ENCODE measurements at regions not wholly inside any gene's neighbourhood (a gene's known extent, or its start where the extent isn't known, plus 50 kb on each side); places are given as distances from the start of the nearest gene placed in this dataset.

DNA sequence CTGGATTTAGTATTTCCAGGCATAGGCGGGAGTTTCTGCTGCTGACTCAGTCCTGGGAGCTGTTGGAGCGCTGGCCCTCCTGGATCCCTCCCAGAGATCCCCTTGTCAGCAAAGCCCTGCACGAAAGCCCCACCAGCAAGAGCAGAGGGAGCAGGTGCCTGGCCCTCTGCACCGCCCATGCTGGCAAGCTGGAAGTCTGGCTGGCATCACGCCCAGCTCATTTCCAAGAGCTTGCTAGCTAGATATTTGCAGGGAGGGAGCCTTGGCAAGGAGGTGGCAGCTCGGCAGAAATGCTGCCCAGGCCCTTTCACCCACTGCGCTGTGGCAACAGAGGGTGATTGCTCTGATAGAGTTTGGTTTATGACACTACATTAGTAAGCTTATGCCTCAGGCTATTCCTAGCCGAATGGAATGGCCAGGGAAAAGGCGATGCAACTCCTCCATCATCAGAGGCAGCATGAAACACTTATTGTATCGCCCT, 193.9 kb downstream of the EMP1 start:
- Mint-ChIP-seq H3K27ac (no peak overlapping the region), H3K4me1 (ENCODE audit: low read depth) (no peaks in the 10 kb centered on the region), H3K4me3 (no peak overlapping the region), H3K9me3 (no peaks in the 10 kb centered on the region), H3K27me3 (ENCODE audit: insufficient read depth) (no peaks in the 10 kb centered on the region; the same call in 1 of the 2 replicates), H3K36me3 (ENCODE audit: low read depth) (no peaks in the 10 kb centered on the region)
- DNase-seq = peak; percentile 16
- TF ChIP-seq, protein P1, sequence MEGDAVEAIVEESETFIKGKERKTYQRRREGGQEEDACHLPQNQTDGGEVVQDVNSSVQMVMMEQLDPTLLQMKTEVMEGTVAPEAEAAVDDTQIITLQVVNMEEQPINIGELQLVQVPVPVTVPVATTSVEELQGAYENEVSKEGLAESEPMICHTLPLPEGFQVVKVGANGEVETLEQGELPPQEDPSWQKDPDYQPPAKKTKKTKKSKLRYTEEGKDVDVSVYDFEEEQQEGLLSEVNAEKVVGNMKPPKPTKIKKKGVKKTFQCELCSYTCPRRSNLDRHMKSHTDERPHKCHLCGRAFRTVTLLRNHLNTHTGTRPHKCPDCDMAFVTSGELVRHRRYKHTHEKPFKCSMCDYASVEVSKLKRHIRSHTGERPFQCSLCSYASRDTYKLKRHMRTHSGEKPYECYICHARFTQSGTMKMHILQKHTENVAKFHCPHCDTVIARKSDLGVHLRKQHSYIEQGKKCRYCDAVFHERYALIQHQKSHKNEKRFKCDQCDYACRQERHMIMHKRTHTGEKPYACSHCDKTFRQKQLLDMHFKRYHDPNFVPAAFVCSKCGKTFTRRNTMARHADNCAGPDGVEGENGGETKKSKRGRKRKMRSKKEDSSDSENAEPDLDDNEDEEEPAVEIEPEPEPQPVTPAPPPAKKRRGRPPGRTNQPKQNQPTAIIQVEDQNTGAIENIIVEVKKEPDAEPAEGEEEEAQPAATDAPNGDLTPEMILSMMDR (IDR thresholded peaks at IDR 0.05) = no peak

DNA sequence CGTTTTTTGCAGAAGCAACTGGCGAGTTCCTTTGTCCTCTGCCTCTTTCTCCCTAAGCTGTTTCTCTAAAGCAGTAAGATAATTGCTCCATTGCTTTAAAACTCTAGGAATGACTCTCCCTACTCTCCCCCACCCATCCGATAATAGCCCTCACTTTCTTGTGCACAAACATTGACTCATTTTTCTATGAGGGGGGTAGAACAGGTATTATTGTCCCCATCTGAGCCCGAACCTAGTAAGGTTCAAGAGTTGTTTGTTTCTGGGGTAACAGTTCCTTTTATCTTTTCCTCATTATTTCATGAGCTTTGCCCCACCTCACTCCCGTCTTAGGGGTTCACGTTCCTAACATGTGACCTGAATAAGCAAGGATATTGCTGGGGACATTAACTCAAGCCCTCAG, 190.6 kb downstream of the EMP1 start:
- TF ChIP-seq, protein P1 (IDR thresholded peaks at IDR 0.05) = no peak
- H3K4me3 Mint-ChIP-seq = no peak overlapping the region
- peaks cover 2% of the 10 kb centered on the region for H3K27me3 Mint-ChIP-seq (ENCODE audit: insufficient read depth)
- H3K36me3 Mint-ChIP-seq (ENCODE audit: low read depth) = no peaks in the 10 kb centered on the region
- DNase-seq = no peak
- no peak overlapping the region for H3K27ac Mint-ChIP-seq
- H3K9me3 Mint-ChIP-seq = no peaks in the 10 kb centered on the region
- no peaks in the 10 kb centered on the region for H3K4me1 Mint-ChIP-seq (ENCODE audit: low read depth)

DNA sequence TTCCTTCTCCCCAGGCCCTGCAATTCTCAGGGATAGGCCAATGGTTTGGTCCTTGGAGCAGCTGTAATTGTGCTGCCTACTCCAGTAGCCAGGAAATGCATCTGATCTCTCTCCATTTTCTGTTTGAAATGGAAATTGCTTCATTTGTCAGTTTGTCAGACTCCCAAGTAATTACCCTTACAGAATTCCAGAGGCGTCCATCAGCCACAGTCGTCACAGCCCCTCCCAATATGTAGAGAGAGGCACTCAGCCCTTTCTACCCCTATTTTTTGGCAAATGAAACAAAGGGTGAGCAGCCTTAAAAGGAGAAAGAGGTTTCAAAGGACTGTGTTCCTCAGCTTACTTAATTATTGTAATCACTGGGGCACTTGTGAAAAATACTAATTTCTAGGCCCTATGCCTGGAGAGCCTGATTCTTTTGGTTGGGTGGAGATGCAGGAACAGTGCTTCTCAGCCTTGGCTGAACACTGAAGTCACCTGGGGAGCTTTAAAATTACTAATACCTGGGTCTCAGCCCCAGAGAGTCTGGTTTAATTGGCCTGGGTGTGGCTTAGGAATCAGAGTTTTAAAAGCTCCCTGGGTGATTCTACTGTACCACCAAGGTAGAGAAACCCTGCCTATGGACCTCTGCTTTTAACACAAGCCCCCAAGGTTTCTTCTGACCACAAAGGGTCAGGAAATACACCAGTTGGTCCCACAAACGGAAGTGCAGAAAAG, 190.0 kb downstream of the EMP1 start:
- Mint-ChIP-seq H3K9me3 (no peaks in the 10 kb centered on the region), H3K4me1 (ENCODE audit: low read depth) (no peaks in the 10 kb centered on the region), H3K27ac (no peak overlapping the region), H3K36me3 (ENCODE audit: low read depth) (no peaks in the 10 kb centered on the region), H3K4me3 (no peak overlapping the region), H3K27me3 (ENCODE audit: insufficient read depth) (peaks cover 2% of the 10 kb centered on the region)
- no peak for DNase-seq
- TF ChIP-seq, protein P1 (IDR thresholded peaks at IDR 0.05) = no peak

DNA sequence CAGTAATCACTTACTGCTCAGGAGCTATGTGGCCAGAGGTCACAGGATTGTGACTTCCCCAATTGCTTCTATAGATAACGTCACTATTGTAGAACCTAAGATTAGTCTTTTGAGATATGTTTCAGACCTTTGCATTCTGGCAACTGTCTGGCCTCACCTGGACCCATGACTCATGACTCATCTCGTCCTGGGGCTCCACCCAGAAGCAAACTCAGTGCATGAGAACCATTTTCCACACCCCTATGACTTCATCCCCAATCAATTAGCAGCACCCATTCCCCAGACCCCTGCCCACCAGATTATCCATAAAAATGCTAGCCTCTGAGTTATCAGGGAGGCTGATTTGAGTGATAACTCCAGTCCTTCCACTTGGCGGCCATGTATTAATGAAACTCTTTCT, 186.9 kb downstream of the EMP1 start:
- Mint-ChIP-seq H3K4me1 (ENCODE audit: low read depth) (no peaks in the 10 kb centered on the region), H3K27ac (no peak overlapping the region), H3K36me3 (ENCODE audit: low read depth) (no peaks in the 10 kb centered on the region)

DNA sequence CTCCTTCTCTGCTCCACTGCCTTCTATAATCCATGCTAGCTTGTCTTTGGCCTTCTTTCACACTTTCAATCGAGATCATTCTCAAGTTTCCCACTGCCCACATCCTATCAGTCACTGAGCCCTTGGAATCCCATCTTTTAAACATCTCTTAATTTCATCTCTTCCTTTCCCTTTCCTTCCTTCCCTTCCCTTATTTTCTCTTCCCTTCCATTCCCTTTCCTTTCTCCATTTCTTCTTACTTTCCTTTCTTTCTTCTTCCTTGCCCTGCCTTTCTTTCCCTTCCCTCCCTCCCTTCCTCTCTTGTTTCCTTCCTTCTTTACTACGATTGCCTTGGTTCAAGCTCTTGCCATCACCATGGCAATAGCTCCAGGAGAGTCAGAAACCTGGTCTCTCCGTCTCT, 183.8 kb downstream of the EMP1 start:
- Mint-ChIP-seq H3K27me3 (ENCODE audit: insufficient read depth) (peaks cover 4% of the 10 kb centered on the region), H3K27ac (no peak overlapping the region), H3K4me1 (ENCODE audit: low read depth) (no peaks in the 10 kb centered on the region), H3K4me3 (no peak overlapping the region), H3K9me3 (no peaks in the 10 kb centered on the region), H3K36me3 (ENCODE audit: low read depth) (no peaks in the 10 kb centered on the region)
- TF ChIP-seq, protein P1 (IDR thresholded peaks at IDR 0.05) = no peak
- no peak for DNase-seq

More for the DNA sequence above, 186.9 kb downstream of the EMP1 start:
- Mint-ChIP-seq H3K9me3 (no peaks in the 10 kb centered on the region), H3K27me3 (ENCODE audit: insufficient read depth) (peaks cover 2% of the 10 kb centered on the region), H3K4me3 (no peak overlapping the region)
- DNase-seq = no peak
- TF ChIP-seq, protein P1 (IDR thresholded peaks at IDR 0.05) = no peak

Data from HFFc6 (cell line).